ENCODE measurements at regions not wholly inside any gene's neighbourhood (a gene's known extent, or its start where the extent isn't known, plus 50 kb on each side); places are given as distances from the start of the nearest gene placed in this dataset.

DNA sequence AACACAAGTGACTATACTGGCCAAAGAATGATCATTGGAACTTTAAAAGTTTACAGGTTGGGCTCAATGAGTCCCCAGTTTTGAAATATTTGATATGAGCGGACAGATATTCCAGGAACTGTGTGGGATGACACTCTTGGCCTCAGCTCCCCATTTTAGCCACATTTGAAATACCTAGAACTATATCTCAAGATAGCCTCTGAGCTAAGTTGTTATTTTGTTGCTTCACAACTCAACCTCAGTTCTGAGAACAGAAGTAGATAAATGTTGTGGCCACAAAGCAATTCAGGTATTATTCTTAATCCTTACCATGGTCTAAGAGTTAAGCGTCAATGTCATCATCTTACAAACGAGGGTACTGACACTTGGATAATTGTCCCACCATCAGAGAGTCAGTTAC, 172.2 kb upstream of the SETBP1 start:
- no peak for DNase-seq (ENCODE audit: low spot score)

DNA sequence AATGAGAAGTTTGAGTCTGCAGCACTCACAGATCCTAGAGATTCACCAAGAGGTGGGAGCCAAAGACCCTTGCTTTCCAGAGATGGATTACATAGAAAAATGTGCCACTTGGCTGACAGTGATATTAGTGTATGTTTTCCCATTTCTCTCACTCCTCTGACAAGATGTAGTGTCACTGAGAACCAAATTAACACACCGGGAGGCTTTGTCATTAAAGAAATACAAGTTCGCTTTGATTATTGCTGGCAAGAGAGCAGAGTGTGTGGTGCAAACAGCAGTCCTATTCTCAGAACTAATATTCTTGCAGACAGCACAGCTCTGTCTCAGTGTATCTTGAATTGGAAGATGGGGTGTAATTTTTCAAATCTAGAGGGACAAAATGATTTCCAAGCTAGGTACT, 171.6 kb upstream of the SETBP1 start:
- DNase-seq (ENCODE audit: low spot score): no peak

DNA sequence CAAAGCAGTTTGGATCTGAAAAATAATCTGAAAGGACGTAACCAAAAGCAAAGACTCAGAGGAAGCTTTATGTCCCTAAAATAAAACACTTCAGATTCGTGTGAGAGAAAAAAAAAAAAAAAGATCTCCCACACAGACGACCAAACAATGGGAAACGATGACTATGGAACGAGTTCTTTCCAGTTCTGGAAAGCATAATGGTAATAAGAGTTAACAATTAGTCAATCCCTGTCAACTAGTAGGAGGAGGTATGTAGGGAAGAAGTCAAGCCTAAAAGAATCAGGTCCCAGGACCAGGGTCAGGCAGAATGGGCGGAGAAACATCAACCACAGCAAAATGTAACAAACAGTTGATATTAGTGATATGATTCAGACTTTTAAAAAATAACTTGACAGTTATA, 170.3 kb upstream of the SETBP1 start:
- DNase-seq (ENCODE audit: low spot score): no peak

DNA sequence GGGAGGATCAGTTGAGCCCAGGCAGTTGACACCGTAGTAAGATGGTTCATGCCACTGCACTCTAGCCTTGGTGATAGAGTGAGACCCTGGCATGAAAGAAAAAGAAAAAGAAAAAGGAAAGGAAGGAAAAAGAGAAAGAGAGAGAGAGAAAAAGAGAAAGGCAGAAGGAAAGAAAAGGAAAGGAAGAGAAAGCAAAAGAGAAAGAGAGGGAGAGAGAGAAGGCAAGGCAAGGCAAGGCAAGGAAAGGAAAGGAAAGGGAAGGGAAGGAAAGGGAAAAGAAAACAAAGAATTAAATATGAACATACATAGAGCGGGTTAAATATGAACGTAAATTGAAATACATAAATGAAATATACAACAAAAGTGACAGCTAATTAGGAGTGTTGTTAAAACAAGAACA, 167.5 kb upstream of the SETBP1 start:
- no peak for DNase-seq (ENCODE audit: low spot score)

DNA sequence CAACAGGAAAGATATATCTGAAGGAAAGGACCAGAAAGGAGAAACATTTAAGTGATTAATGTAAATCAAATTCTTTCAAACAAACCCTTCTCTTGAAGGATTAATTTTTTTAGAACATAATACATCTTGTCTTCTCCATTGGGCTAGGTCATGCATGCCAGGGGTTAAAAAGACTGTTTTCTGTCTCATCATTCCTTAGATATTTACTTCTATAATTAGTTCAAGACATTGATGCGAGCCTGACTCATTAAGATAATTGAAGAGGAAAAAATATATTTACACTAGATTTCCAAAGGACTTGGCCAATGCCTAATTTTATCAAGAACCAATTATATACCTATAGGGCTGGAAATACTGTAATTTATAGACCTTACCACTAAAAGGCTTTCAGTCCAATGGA, 166.6 kb upstream of the SETBP1 start:
- DNase-seq (ENCODE audit: low spot score): no peak

DNA sequence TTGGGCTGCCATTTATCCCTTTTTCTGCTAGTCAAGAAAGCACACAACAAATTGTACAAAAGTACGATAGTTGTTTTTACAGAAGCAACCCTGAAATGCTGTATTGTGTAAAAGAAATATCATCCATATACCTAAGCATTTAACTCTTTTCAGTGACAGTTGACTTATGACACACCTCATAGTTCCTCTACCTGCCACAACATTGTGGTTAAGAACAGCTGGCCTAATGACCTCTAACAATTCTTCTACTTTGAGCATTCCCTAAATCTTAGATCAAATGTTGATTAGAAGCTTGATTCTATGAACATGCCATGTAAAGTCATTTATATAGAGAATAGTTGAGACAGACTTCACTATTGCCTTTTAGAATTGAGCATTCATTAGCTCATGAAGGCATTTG, 165.9 kb upstream of the SETBP1 start:
- DNase-seq (ENCODE audit: low spot score): no peak

DNA sequence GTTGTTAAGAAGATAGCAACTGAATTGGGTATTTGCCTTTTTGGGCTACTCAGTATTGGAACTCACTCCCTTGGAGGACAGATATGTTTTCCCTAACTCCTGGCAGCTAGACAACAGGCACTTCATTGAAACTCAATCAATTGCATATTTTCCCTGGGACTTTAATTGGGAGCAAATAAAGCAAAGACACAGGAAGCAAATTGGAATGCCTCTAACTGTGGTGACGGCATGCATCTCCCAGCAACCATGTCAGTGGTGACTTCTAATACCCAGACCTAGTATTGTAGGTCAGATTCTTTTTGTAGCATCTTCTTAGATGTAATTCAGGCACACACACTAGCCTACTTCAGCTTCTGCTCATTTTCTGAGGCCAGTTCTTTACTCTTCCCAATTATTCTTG, 164.2 kb upstream of the SETBP1 start:
- DNase-seq (ENCODE audit: low spot score): no peak

DNA sequence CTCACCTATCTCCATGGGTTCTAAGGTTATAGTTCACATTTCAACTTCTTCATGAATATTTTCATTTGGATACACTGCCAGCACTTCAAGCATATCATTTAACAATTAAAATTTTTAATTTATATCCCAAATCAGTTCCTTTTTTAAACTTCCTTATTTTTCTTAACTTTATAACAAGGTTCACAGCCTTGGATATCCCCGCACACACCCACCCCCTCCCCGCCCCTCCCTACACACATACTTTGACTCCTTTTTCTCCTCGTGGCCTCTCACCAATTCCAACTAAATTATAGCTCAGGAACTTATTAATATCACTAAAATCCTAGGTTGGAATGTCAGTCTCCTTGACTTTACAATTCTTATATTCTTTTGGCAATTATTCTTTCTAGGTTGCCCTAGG, 163.6 kb upstream of the SETBP1 start:
- DNase-seq (ENCODE audit: low spot score): no peak

DNA sequence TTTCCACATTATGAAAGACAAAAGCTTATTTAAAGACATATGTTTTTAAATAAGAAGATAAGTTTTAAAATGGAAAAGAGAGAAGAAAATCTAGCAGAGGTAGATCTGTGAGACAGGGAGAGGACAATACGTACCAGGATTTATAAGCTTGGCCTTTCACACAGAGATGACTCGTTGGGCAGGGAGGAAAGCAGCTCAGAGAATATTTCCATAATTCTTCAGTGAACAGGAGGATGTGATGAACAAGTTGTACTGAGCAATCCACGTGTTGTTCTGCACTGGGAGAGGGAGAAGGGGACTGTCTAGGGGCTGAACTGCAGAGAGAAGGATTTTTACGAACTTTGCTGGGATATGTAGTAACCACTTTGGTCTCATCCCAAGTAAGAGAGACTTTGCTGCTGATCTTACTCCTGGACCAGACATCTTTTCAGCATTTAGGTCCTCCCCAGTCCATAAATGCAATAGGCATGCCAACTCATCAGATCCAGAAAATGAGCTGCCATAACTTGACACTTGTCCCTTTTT, 162.5 kb upstream of the SETBP1 start:
- DNase-seq (ENCODE audit: low spot score): no peak

DNA sequence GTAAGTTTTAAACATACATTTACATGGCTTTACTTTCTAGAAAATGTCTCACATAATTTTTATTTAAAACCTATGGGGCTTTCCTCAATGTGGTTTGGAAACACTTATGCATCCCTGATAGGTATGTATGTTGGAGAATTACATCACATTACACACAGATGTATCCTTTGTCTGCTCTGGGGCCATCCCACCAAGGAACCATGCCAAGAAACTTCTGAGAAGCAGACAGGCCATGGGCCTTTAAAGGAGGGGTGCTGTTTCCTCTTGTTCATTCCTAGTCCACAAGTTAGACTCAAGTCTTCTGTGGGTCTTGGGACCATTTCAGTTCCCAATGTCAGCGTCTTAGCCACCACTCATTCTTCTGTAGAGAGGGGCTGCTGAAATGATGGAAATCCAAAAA, 162.0 kb upstream of the SETBP1 start:
- DNase-seq (ENCODE audit: low spot score): no peak

DNA sequence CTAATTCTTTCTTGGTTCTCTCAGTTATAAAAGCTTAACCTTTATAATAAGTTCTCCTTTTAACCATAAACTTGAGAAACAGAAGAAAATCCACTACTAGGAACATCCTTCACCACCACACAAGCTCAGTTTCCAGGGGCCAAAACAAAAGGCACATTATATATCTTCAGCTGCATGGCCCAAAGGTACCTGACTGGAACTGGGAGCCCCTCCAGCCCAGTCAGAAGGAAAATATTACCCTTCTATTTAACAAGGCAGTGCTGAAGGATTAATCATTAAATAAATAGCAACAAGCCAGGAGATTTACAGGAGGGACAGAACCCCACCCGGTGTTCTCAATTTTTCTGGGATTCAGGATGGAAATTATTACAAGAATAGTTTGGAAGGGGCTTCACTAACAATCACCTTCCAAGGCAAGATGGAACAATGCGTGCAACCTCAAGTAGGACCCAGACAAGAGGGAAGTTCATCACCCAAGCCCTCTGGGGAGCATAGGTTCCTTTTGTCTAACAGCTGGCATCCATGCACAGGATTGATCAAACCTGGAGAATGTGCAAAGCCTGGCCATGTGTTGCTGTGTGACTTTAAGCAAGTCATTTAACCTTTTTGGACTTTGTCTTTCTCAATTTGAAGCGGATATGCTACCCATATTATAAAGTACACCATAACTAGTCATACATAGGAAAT, 159.6 kb upstream of the SETBP1 start:
- DNase-seq (ENCODE audit: low spot score): no peak

DNA sequence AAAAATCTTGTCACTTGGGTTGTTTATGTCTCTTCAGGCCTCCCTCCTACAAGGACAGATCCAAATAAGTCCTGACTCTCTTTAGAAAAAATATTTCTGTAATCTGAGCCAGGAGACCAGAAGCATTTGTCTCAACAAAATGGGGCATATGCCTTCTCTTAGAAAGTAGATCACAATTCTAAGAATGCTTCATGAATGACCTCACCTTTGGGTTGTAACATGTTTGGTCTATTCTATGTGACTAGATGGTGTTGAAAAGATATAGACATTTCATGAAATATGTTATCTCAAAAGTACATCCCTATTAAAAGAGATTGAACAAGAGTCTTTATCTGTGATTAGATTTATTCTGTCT, 159.0 kb upstream of the SETBP1 start:
- DNase-seq (ENCODE audit: low spot score): no peak

DNA sequence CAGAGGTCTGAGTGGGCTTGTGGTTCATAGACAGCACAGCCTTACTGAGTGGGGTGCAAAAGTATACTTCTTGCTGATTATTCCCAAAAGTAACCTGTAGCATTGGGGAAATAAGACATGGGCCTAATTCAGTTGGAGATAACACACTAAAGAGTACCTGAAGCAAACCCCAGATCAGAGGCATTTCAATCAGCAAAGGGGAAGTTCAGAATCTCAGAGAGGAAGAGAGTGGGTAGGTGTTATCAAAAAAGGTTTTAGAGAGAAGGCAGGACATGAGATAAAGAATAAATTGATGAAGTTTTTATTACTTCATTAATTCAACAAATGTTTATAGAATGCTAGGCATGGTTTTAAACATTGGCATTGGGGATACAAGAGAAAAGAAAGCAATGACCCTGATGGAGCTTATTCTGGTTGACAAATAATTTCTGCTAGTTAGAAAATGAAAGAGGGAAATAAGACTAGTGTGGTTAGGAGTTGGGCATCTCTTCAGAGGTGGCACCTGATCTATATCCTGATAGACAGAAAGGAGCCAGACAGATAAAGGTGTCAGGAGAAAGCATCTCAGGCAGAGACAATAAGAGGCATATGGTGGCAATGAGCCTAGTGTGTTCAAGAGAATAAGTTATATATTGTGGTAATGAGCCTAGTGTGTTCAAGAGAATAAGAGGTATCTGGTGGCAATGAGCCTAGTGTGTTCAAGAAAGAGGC, 153.8 kb upstream of the SETBP1 start:
- DNase-seq (ENCODE audit: low spot score): no peak

DNA sequence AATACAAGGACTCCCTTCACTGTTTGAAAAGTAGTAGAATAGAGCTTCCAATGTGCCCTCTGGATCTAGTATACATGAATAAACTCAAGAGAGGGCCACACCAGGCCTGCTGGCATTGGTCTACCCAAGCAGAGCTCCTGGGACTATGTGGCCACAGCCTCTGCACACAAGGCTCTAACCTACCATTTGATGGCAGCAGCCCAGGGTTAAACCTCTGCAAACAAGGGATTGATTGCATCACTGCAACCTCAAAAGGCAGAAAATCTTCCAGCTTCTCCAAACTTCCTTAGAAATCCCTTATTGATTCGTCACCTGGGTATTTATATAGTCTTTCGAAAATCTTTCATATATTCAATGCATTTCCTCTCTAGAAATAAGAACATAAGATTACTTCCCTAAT, 147.6 kb upstream of the SETBP1 start:
- no peak for DNase-seq (ENCODE audit: low spot score)

DNA sequence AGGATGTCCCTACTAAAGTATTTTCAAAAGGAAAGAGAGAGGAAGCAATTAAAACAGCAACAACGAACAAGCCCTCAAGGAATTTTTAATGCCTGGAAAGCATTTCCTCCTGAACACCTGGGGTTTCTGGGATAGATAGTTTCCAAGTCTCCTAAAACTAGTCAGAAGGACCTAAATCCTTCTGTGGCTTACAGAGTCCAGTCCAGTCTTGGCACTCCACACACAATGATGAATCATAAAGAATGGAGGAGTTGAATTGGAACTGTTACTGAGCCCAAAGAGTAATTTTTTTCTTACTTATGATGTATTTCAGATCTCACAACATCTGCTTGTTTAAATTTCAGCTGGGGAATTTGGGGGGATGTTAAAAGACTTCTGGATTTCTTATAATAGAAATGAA, 144.6 kb upstream of the SETBP1 start:
- no peak for DNase-seq (ENCODE audit: low spot score)

DNA sequence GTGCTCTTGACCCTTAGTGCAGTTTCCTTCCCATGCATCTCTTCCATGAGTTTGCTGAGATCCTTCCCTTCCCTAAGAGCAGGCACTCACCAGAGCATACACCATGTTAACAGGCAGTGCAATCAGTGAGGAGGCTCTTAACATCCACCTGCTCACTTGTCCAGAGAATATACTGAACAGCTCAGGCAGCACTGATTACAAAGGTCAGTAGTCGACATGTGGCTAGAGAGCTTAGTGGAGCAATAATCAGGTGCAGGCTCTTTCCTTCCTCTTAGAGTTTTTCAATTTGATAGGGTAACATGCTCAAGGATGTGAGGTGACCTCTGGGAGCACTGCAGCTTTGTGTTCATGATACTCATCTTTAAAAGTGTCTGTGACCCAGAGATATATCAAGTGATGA, 144.1 kb upstream of the SETBP1 start:
- no peak for DNase-seq (ENCODE audit: low spot score)

DNA sequence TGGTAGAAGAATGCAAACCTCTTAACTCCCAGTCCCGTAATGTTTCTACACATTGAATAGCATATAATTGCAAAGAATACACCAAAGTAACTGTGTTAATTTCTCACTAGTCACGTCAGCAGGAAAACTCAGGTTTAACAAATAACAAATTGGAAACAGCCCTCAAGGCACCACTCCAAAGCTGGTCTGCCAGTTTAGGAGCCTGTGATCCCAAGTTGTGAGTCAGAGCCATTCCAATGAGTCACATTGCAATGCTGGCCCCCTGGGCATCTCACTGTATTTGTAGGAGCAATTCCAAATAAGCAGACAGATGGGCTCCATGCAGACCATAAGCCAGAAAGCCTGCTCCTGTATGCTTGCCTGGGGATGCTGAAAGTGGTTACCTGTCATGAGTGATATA, 143.2 kb upstream of the SETBP1 start:
- no peak for DNase-seq (ENCODE audit: low spot score)

DNA sequence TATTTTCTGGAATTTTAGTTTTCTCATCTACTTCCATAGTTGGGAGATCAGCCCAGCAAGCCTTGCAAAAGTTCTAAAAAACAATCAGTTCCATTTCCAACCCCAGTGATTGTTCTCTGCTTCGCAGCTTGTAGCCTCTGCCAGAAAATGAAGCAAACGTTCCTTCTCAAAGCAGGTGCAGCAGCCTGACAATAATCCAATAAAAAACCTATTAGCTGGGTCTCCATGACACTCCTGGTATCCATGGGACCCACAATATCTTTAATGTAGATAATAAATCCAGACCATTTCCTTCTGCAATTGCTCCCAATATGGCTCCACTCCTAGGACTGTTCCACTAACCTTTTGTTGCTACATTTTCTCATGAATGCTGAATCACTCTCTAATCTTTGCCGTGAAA, 140.8 kb upstream of the SETBP1 start:
- no peak for DNase-seq (ENCODE audit: low spot score)

DNA sequence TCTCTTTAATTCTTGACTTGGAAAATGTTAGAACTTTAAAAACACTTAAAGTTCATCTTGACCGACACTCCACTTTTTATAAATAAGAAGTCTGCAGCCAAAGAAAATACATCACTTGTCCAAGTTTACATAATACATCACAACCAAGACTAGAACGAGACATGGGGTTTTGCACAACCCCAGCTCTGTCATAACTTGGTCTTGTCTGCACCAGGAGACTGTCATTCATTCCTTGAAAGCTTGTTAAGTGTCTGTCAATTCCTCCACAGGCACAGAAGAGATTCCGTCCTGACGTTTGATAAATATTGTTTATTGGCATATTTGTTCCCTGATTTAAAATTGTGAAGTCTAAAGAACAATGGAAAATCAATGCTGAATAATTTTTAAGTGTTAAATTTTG, 139.5 kb upstream of the SETBP1 start:
- DNase-seq (ENCODE audit: low spot score): no peak

DNA sequence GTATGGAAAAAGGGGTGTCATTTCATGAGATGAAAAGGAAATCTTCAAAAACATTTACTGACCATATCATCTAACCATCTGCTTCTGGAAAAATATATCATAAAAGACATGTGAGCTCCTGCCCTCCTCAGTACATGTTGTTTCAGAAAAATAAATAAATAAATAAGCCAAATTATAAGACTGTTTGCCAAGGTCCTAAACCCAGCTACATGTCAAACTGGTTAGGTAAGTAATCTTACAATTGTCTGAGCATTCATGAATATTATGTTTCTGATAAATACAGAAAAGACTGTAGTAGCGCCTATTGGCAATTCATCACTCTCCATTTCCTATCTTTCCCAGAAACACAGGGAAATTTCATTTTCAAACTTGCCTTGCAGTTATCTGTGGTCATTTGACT, 138.9 kb upstream of the SETBP1 start:
- DNase-seq (ENCODE audit: low spot score): no peak

DNA sequence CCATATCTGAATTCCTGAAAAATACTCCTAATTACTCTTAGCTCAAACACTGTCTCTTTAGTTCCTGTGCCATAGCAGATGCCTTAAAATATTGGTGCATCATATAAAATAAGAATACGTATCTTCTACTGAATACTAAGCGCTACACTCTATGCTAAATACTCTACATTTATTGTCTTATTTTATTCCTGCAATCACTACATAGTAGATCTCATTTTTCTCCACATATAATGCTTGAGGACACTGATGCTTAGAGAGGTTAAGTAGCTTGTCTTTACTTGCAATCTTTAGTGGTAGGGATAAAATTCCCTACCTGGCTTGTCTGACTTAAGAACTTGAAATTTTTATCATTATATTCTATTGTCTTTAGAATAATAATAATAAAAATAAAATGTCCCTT, 137.3 kb upstream of the SETBP1 start:
- DNase-seq (ENCODE audit: low spot score): no peak

DNA sequence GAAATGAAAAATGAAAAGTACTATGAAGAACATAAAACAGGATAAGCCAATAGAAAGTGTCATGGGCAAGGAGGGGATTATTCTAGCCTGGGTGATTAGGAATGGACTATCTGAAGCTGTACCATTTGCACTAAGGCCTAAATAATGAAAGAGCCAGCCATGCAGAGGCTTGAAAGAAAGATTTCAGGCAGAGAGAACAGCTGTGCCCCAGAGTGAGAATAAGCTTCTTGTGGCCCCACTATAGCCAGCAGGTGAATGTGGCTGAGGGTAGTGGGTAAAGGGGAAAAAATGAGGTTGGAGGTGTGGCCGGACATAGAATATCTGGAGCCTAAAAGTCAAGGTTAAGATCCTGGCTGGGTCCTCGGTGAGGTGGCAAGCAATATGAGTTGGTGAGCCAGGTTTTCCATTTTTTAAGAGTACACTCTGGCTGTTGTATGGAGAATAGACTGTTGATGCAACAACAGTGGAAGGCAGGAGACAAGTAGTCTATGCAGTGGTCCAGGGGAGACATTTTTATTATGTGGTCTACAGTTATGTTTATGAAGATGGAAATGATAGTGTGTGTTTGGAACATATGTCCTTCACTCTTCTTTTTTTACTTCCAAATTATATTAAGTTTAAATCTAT, 135.2 kb upstream of the SETBP1 start:
- DNase-seq (ENCODE audit: low spot score): no peak

DNA sequence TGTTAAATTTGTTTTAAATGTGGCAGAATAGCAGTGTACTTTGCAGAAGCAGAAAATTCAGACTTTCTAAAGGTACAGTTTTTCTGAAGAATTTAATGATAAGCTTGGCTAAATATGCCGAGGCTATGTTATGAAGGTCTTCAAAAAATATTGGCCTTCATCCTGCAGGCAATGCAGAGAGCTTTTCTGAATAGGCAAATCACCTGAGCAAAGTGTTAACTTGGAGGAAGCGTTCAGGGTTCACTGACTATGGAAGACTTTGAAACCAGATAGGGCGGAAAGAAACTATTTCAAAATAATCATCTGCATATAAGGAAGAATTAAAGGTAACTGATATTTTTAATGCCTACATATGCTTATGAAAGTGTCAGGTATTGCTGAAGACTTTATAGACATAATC, 133.7 kb upstream of the SETBP1 start:
- DNase-seq (ENCODE audit: low spot score): no peak

Measured in left forelimb (tissue), 1 donor.